GM12864 (cell line): ENCODE measurements at regions not wholly inside any gene's neighbourhood (a gene's known extent, or its start where the extent isn't known, plus 50 kb on each side); places are given as distances from the start of the nearest gene placed in this dataset.

ENCODE experiments used
- DNase-seq: peaks from one replicate; pipeline ENCODE4 v3.0.0-alpha.2; 2011; ENCODE audit warnings: low read depth
- H3K4me3 ChIP-seq: 2 replicates; pipeline ENCODE4 v1.5.1; 2011; ENCODE audit warnings: mild to moderate bottlenecking, low read depth, low read length, control low read depth
- TF ChIP-seq, protein P1 (sequence below): IDR thresholded peaks from 2 replicates; pipeline ENCODE4 v1.5.1; 2011; ENCODE audit warnings: low read depth, mild to moderate bottlenecking, moderate library complexity, low read length, control low read depth, inconsistent platforms; ENCODE audit errors: missing control alignments

DNA sequence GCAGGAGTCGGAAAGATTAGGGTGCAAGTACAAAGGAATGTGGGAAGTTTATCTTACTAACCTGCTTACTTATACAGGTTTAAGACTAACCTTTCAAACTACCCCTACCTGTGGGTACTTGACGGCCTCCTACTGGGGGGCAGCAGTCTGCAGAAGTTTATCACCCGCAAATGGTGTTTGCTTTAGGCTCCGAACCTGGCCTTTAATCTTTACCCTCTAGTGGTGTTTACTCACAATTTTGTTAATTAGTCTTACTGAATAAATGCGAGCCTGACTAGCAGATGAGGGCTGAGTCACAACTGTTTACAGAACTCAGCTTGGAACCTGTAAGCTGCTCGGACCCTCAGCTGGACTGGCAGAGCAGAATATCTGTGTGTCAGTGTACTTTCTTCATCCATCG lies 204.2 kb upstream of the GPRIN3 start:
- TF ChIP-seq, protein P1, sequence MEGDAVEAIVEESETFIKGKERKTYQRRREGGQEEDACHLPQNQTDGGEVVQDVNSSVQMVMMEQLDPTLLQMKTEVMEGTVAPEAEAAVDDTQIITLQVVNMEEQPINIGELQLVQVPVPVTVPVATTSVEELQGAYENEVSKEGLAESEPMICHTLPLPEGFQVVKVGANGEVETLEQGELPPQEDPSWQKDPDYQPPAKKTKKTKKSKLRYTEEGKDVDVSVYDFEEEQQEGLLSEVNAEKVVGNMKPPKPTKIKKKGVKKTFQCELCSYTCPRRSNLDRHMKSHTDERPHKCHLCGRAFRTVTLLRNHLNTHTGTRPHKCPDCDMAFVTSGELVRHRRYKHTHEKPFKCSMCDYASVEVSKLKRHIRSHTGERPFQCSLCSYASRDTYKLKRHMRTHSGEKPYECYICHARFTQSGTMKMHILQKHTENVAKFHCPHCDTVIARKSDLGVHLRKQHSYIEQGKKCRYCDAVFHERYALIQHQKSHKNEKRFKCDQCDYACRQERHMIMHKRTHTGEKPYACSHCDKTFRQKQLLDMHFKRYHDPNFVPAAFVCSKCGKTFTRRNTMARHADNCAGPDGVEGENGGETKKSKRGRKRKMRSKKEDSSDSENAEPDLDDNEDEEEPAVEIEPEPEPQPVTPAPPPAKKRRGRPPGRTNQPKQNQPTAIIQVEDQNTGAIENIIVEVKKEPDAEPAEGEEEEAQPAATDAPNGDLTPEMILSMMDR = no peak
- H3K4me3 ChIP-seq = no peak overlapping the region
- DNase-seq = no peak

DNA sequence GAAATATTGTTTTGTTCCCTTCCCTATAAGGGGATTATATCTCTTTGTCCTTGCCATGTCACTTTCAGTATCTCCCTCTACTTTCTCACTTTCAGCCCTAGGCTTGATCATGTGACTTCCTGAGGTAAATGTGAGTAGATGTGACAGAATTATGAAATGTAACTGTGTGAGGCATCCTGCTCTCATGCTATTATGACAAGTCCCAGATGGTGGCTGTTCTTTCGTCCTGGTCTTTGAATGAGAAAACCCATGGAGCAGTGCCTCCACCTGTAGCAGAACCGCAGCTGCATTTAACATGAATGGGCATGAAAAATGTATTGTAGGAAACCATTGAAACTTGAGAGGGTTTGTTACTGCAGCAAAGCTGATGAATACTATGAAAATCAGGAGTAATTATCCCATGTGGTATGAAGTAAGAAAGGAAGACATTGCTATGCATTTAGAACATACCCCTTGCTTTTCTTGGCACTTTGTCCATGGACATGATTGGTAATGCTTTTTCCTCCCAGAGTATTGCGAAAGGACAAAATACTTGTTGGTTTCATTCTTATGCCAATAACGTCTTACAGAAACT lies 202.2 kb upstream of the GPRIN3 start:
- DNase-seq = peak; percentile 49
- H3K4me3 ChIP-seq = no peak overlapping the region
- TF ChIP-seq, protein P1 = no peak

DNA sequence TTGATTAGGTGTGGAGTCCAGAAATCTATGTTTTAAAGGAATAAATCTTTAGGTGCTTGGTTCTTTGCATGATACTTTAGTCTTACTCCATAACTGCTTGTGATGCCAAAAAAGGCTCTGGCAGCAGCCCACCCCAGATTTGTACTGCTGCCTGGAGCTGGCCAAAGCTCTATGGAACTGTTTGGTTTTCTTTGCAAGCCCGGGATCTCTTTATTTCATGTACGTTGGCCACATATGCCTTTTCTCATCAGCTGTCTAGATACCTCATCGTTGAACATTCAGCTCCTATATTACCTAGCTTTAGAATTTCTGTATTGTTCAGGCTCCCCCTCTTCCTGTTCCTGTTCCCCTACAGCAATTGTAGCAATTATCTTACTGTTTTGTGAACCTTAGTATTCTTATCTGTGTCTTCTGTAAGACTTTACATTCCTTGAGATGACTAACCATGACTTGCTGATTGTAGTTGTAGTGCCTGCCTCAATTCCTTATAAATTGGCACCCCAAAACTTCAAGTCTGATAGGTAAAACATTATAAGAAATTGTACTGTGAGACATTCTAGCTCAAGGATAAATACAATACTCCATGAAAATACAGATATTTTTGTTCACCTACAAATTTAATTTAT lies 199.4 kb upstream of the GPRIN3 start:
- DNase-seq = no peak
- TF ChIP-seq, protein P1 = no peak
- H3K4me3 ChIP-seq = no peak overlapping the region

DNA sequence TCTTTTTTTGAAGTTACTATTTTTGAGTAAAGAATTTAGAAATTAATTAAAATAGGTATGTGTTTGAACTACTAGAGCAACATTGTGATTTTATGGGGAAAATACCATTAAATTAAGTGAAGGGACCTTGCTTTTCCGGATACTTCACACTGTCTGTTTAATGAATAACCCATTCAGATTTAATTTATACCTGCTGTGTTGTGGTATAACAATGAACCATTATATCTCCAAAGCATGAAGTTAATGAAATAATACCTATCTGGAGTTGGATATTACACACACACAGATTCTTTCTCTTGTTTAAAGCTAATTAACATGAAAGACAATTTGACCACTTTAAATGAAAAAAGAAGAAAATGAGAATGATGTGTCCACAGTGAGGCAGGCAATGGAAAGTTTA lies 195.0 kb upstream of the GPRIN3 start:
- DNase-seq = no peak
- TF ChIP-seq, protein P1 = no peak
- no peak overlapping the region for H3K4me3 ChIP-seq

GRCh38 chr4:89497517-89498308 lies 190.1 kb upstream of the GPRIN3 start:
- DNase-seq = no peak
- H3K4me3 ChIP-seq = no peak overlapping the region
- TF ChIP-seq, protein P1 = no peak

DNA sequence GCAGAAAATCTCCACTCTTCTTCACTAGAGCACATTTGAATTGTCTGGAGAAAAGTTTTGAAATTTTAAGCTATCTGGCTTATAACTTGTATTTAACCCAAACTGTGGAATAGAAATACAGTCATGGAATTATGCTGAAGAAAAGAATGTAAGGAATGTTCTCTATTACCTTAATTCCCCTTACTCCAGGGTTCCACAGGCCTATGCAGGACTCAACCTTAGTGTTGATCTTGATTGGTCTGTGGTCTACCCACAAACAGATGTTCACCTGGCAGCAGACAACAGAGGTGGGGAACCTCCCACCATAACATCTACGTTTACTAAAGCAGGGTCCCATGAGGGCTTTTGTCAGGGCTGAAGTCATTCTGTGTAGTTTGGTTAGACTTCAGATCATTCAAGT lies 189.3 kb upstream of the GPRIN3 start:
- no peak for DNase-seq
- no peak overlapping the region for H3K4me3 ChIP-seq
- TF ChIP-seq, protein P1 = no peak
